Ovary (tissue), 7 donors: ENCODE measurements at regions not wholly inside any gene's neighbourhood (a gene's known extent, or its start where the extent isn't known, plus 50 kb on each side); places are given as distances from the start of the nearest gene placed in this dataset.

Experiments used
- DNase-seq, 5 donors: peaks; one replicate each; pipeline ENCODE4 v3.0.0-alpha.2; 2019 to 2020
- H3K27ac ChIP-seq, 2 donors: fragments of 200-600 bp; one replicate each; pipeline versions ENCODE4 v1.5.1 to v1.8.0; 2019 to 2022
- H3K27me3 ChIP-seq: fragments of 200-600 bp; one replicate; pipeline ENCODE4 v1.8.0; 2022
- H3K36me3 ChIP-seq: fragments of 200-600 bp; sonication (generic); one replicate; pipeline ENCODE4 v1.5.1; 2019
- H3K4me1 ChIP-seq: one replicate; pipeline ENCODE4 v1.8.1; 2013; ENCODE audit warnings: mild to moderate bottlenecking, moderate library complexity; ENCODE audit not compliant: insufficient read depth
- H3K4me3 ChIP-seq: fragments of 200-600 bp; sonication (generic); one replicate; pipeline ENCODE4 v1.5.1; 2017
- H3K9me3 ChIP-seq, 2 donors: fragments of 200-600 bp in 1 of 2; sonication (generic) in 1 of 2; one replicate each; pipeline versions ENCODE4 v1.5.1 to v1.8.1; 2013 to 2019; ENCODE audit warnings: mild to moderate bottlenecking in 1 of 2, moderate library complexity in 1 of 2
- CTCF ChIP-seq, 3 donors: fragments of 450-650 bp in 2 of 3; fragments of 200-600 bp in 1 of 3; IDR thresholded peaks; one replicate each; pipeline versions ENCODE4 v1.5.1 to v1.8.0; 2016 to 2022; ENCODE audit warnings: antibody characterized with exemption in 3 of 3, mild to moderate bottlenecking in 1 of 3
- EP300 ChIP-seq: sonication (generic); formaldehyde crosslinking; IDR thresholded peaks from one replicate; pipeline ENCODE4 v1.6.1; 2017; ENCODE audit warnings: antibody characterized with exemption
- POLR2A ChIP-seq: fragments of 450-650 bp; IDR thresholded peaks from one replicate; pipeline ENCODE4 v1.6.1; 2017; ENCODE audit warnings: antibody characterized with exemption, mild to moderate bottlenecking, moderate library complexity
- WGBS, 3 donors: extraction: QIAGEN DNeasy Blood & Tissue Kit in 1 of 3; methylation state at CpG; one replicate each; pipeline versions ENCODE4 v1.1.5 to v1.1.7; 2013 to 2017; 5-methylcytosine and 5-hydroxymethylcytosine counted together
- intact Hi-C, 4 donors: fragments of 100-400 bp; cut with DNase I; formaldehyde crosslinking; loops; one replicate each; pipeline versions ENCODE4 v1.11.0 to v1.15.1; 2022 to 2023
- donor health status: DM: no; HTN: no; CAD: no; lungs with moderate emphysema.
- donor health status: DM: no; HTN: no; CAD: no.
- donor health status: Bipolar disorder and iron deficiency.
- donor health status: DM: no; HTN: no; CAD: no.
- donor health status: DM: yes; HTN: yes; CAD: no.

GRCh38 chr10:24118246-24118645 lies 90.7 kb upstream of the KIAA1217 start:
- TF ChIP-seq POLR2A (no peak), CTCF (IDR thresholded peaks at IDR 0.05) (no peak), EP300 (no peak)
- no peak overlapping the region for H3K4me3 ChIP-seq
- 58 to 64% (median 61%) methylated on average over 12 of the region's 12 CpGs for WGBS, 3 donors
- H3K36me3 ChIP-seq: no peaks in the 10 kb centered on the region
- intact Hi-C loops: no loop called here
- DNase-seq: no peak
- no peaks in the 10 kb centered on the region for H3K27me3 ChIP-seq
- peaks cover 6% of the 10 kb centered on the region for H3K4me1 ChIP-seq
- H3K9me3 ChIP-seq: no peaks in the 10 kb centered on the region
- H3K27ac ChIP-seq: no peak overlapping the region

DNA sequence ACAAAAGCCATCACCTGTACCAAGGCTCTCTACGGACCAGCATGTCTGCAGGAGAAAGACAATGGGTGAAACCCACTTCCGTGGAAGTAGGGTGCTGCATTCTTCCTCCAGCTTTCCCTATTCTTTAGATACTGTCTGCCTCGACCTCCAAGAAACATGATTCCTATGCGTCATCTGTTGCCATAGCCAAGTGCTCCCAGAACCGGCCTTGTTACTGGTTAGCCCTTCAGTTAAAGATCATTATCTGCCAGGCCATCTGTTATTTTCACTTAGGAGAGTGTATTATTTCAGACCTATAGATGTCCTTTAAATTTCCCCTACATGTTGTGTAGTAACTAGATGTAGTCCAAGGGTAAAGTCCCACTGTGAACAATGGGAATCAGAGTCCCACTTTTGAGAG lies 89.0 kb upstream of the KIAA1217 start:
- no peaks in the 10 kb centered on the region for H3K27me3 ChIP-seq
- H3K4me3 ChIP-seq: no peak overlapping the region
- intact Hi-C loops: no loop called here
- no peaks in the 10 kb centered on the region for H3K36me3 ChIP-seq
- WGBS, 3 donors: 88 to 92% (median 91%) methylated on average over 5 of the region's 5 CpGs
- H3K4me1 ChIP-seq: no peaks in the 10 kb centered on the region
- no peak overlapping the region for H3K27ac ChIP-seq
- no peaks in the 10 kb centered on the region for H3K9me3 ChIP-seq
- DNase-seq: no peak
- no peak for TF ChIP-seq POLR2A
- TF ChIP-seq CTCF (IDR thresholded peaks at IDR 0.05): no peak
- no peak for TF ChIP-seq EP300

DNA sequence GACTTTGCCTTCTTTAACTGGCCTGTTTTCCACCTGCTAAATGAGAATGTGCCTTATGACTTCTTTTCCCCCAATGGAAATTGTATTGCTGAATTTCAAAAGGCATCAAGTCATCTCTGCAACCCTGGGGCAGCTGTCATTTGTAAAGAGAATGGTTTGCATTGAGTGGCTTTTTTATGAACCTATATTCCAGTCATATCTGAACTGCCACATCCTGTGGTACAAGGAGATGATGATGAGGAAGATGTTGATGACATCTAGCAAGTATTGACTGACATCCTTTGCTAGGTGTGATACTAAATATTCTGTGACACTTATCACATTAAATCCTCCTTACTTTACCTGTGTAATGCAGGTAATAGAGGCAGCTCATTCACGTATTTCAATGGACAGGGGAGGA lies 88.3 kb upstream of the KIAA1217 start:
- Histone ChIP-seq H3K27ac (no peak overlapping the region), H3K4me1 (no peaks in the 10 kb centered on the region), H3K36me3 (no peaks in the 10 kb centered on the region), H3K27me3 (no peaks in the 10 kb centered on the region), H3K9me3 (no peaks in the 10 kb centered on the region), H3K4me3 (no peak overlapping the region)
- intact Hi-C loops: no loop called here
- no peak for TF ChIP-seq CTCF (IDR thresholded peaks at IDR 0.05)
- no peak for TF ChIP-seq EP300
- 85 to 95% (median 90%) methylated on average over 1 of the region's 1 CpG for WGBS, 3 donors
- DNase-seq: no peak

GRCh38 chr10:24127516-24127915 lies 81.4 kb upstream of the KIAA1217 start:
- Histone ChIP-seq H3K4me1 (peaks cover 2% of the 10 kb centered on the region), H3K27ac (no peak overlapping the region), H3K36me3 (no peaks in the 10 kb centered on the region), H3K4me3 (no peak overlapping the region), H3K9me3 (no peaks in the 10 kb centered on the region), H3K27me3 (no peaks in the 10 kb centered on the region)
- WGBS, 3 donors: 27 to 31% (median 30%) methylated on average over 2 of the region's 2 CpGs
- no peak for TF ChIP-seq EP300
- TF ChIP-seq CTCF (IDR thresholded peaks at IDR 0.05): no peak
- no peak for TF ChIP-seq POLR2A
- intact Hi-C loops: no loop called here
- DNase-seq: no peak
